H9 (cell line): ENCODE measurements at regions not wholly inside any gene's neighbourhood (a gene's known extent, or its start where the extent isn't known, plus 50 kb on each side); places are given as distances from the start of the nearest gene placed in this dataset.

Source experiments
- DNase-seq: peaks from one replicate; pipeline ENCODE4 v3.0.0-alpha.2; 2017
- H2AFZ ChIP-seq: one replicate; pipeline ENCODE4 v1.6.1; 2013; ENCODE audit warnings: mild to moderate bottlenecking, low read length, control low read depth, moderate library complexity
- H2AK5ac ChIP-seq: 2 replicates; pipeline ENCODE4 v1.6.1; 2013; ENCODE audit warnings: low read length, control low read depth, mixed read lengths; ENCODE audit not compliant: insufficient read length
- H2BK120ac ChIP-seq: one replicate; pipeline ENCODE4 v1.6.1; 2013; ENCODE audit warnings: low read depth, mild to moderate bottlenecking, low read length, control low read depth, inconsistent platforms; ENCODE audit not compliant: poor library complexity, severe bottlenecking
- H2BK12ac ChIP-seq: 2 replicates; pipeline ENCODE4 v1.6.1; 2013; ENCODE audit warnings: low read length, control low read depth, mixed read lengths, low read depth; ENCODE audit not compliant: insufficient read length
- H2BK15ac ChIP-seq: 2 replicates; pipeline ENCODE4 v1.6.1; 2013; ENCODE audit warnings: low read depth, low read length, control low read depth
- H2BK20ac ChIP-seq: one replicate; pipeline ENCODE4 v1.6.1; 2013; ENCODE audit warnings: low read depth, mild to moderate bottlenecking, low read length, control low read depth, inconsistent platforms; ENCODE audit not compliant: poor library complexity, severe bottlenecking
- H2BK5ac ChIP-seq: 2 replicates; pipeline ENCODE4 v1.6.1; 2013; ENCODE audit warnings: low read length, control low read depth, mixed read lengths; ENCODE audit not compliant: insufficient read length
- H3K14ac ChIP-seq: 2 replicates; pipeline ENCODE4 v1.6.1; 2013; ENCODE audit warnings: low read length, control low read depth; ENCODE audit not compliant: insufficient read depth
- H3K18ac ChIP-seq: 2 replicates; pipeline ENCODE4 v1.6.1; 2013; ENCODE audit warnings: low read depth, mild to moderate bottlenecking, mixed read lengths, low read length, control low read depth; ENCODE audit not compliant: insufficient read length
- H3K23ac ChIP-seq: 2 replicates; pipeline ENCODE4 v1.6.1; 2013; ENCODE audit warnings: low read length, control low read depth, mixed read lengths, low read depth; ENCODE audit not compliant: insufficient read length
- H3K23me2 ChIP-seq: 2 replicates; pipeline ENCODE4 v1.6.1; 2013; ENCODE audit warnings: low read depth, mild to moderate bottlenecking, mixed read lengths, low read length, control low read depth; ENCODE audit not compliant: insufficient read length, poor library complexity, severe bottlenecking
- H3K27ac ChIP-seq: 2 replicates; pipeline ENCODE4 v1.5.1; 2013; ENCODE audit warnings: low read length, control low read depth, mixed read lengths, low read depth; ENCODE audit not compliant: insufficient read length
- H3K27me3 ChIP-seq: 2 replicates; pipeline ENCODE4 v1.6.1; 2013; ENCODE audit warnings: low read length, control low read depth, inconsistent platforms; ENCODE audit not compliant: insufficient read depth
- H3K4ac ChIP-seq: 2 replicates; pipeline ENCODE4 v1.6.1; 2013; ENCODE audit warnings: low read depth, mild to moderate bottlenecking, control low read depth, inconsistent platforms, low read length, moderate library complexity
- H3K4me1 ChIP-seq: 2 replicates; pipeline ENCODE4 v1.6.1; 2013; ENCODE audit warnings: low read length, control low read depth, inconsistent platforms; ENCODE audit not compliant: insufficient read depth
- H3K4me2 ChIP-seq: 2 replicates; pipeline ENCODE4 v1.6.1; 2013; ENCODE audit warnings: low read length, control low read depth, mixed read lengths; ENCODE audit not compliant: insufficient read length, insufficient read depth
- H3K56ac ChIP-seq: 2 replicates; pipeline ENCODE4 v1.6.1; 2013; ENCODE audit warnings: low read depth, mild to moderate bottlenecking, mixed read lengths, low read length, control low read depth; ENCODE audit not compliant: insufficient read length
- H3K79me1 ChIP-seq: 2 replicates; pipeline ENCODE4 v1.6.1; 2013; ENCODE audit warnings: low read depth, mild to moderate bottlenecking, moderate library complexity, low read length, control low read depth, inconsistent platforms; ENCODE audit not compliant: insufficient read depth, poor library complexity, severe bottlenecking
- H3K79me2 ChIP-seq: 2 replicates; pipeline ENCODE4 v1.6.1; 2013; ENCODE audit warnings: low read length, control low read depth, inconsistent platforms; ENCODE audit not compliant: insufficient read depth
- H3K9ac ChIP-seq: 2 replicates; pipeline ENCODE4 v1.6.1; 2013; ENCODE audit warnings: low read length, control low read depth, mixed read lengths; ENCODE audit not compliant: insufficient read length; ENCODE audit errors: extremely low read depth
- H3K9me3 ChIP-seq: one replicate; pipeline ENCODE4 v1.6.1; 2013; ENCODE audit warnings: low read depth, low read length, inconsistent platforms; ENCODE audit not compliant: control insufficient read depth
- H3T11ph ChIP-seq: one replicate; pipeline ENCODE4 v1.6.1; 2013; ENCODE audit warnings: mild to moderate bottlenecking, low read length, control low read depth, inconsistent platforms
- H4K20me1 ChIP-seq: one replicate; pipeline ENCODE4 v1.6.1; 2013; ENCODE audit not compliant: control insufficient read depth, insufficient read length, insufficient read depth
- H4K5ac ChIP-seq: 2 replicates; pipeline ENCODE4 v1.6.1; 2013; ENCODE audit warnings: low read depth, mild to moderate bottlenecking, mixed read lengths, low read length, control low read depth; ENCODE audit not compliant: insufficient read length
- H4K8ac ChIP-seq: replicated peaks from 2 replicates; pipeline ENCODE4 v1.6.1; 2013; ENCODE audit warnings: low read length, control low read depth, mixed read lengths, low read depth; ENCODE audit not compliant: insufficient read length
- H4K91ac ChIP-seq: 2 replicates; pipeline ENCODE4 v1.6.1; 2013; ENCODE audit warnings: low read depth, mild to moderate bottlenecking, moderate library complexity, mixed read lengths, low read length, control low read depth; ENCODE audit not compliant: insufficient read length
- H3K27ac Mint-ChIP-seq, 3 experiments: 2 replicates in 2 of 3; 3 replicates in 1 of 3; pipeline ENCODE4 v1.8.0; 2020 to 2021; ENCODE audit warnings: mixed read lengths in 3 of 3, mild to moderate bottlenecking in 1 of 3, moderate library complexity in 1 of 3
- H3K27me3 Mint-ChIP-seq: 2 replicates; pipeline ENCODE4 v1.8.0; 2021; ENCODE audit warnings: low read depth, mild to moderate bottlenecking, moderate library complexity, mixed read lengths
- H3K36me3 Mint-ChIP-seq, 3 experiments: 2 replicates in 2 of 3; 3 replicates in 1 of 3; pipeline ENCODE4 v1.8.0; 2020 to 2021; ENCODE audit warnings: low read depth in 3 of 3, mixed read lengths in 3 of 3; ENCODE audit not compliant: insufficient read depth in 1 of 3
- H3K4me1 Mint-ChIP-seq, 2 experiments: 2 replicates each; pipeline ENCODE4 v1.8.0; 2020; ENCODE audit warnings: mixed read lengths in 2 of 2
- H3K4me3 Mint-ChIP-seq, 2 experiments: 2 replicates in 1 of 2; 3 replicates in 1 of 2; pipeline ENCODE4 v1.8.0; 2020 to 2021; ENCODE audit warnings: mild to moderate bottlenecking in 2 of 2, mixed read lengths in 2 of 2, moderate library complexity in 1 of 2
- H3K9me3 Mint-ChIP-seq, 2 experiments: 2 replicates in 1 of 2; 3 replicates in 1 of 2; pipeline ENCODE4 v1.8.0; 2020; ENCODE audit warnings: mild to moderate bottlenecking in 2 of 2, mixed read lengths in 2 of 2, moderate library complexity in 1 of 2
- CTCF ChIP-seq: fragments of 200-600 bp; sonication (generic); conservative IDR thresholded peaks from 3 replicates; pipeline ENCODE4 v1.8.0; 2021; ENCODE audit warnings: antibody characterized with exemption, mild to moderate bottlenecking
- WGBS: extraction: QIAGEN DNeasy Blood & Tissue Kit; methylation state at CpG from one replicate; pipeline ENCODE4 v1.1.7; 2013; ENCODE audit warnings: missing lambda C conversion rate, low lambda C conversion rate, mixed read lengths; ENCODE audit not compliant: insufficient read length; ENCODE audit errors: extremely low coverage; 5-methylcytosine and 5-hydroxymethylcytosine counted together

- no peak overlapping the region for H3K23ac ChIP-seq
- no peak overlapping the region for H4K5ac ChIP-seq
- H3K36me3 Mint-ChIP-seq, result peaks cover 0 to 3% (median 0%) of the 10 kb centered on the region in 3 experiments; a peak in 1 of 7 replicates
- no peak overlapping the region for H2BK20ac ChIP-seq
- WGBS, result no CpG with 5 or more reads among the region's 8 CpGs
- no peaks in the 10 kb centered on the region for H3K27me3 Mint-ChIP-seq
- H2BK120ac ChIP-seq, result no peak overlapping the region
- H3K27ac ChIP-seq, result no peak overlapping the region
- H4K8ac ChIP-seq, result no peak overlapping the region
- H2BK5ac ChIP-seq, result no peak overlapping the region
- H3K4me1 ChIP-seq, result no peaks in the 10 kb centered on the region
- H3K9me3 ChIP-seq, result no peaks in the 10 kb centered on the region
- no peak for DNase-seq
- no peak overlapping the region for H3K27ac Mint-ChIP-seq
- no peak overlapping the region for H3K18ac ChIP-seq
- H3K27me3 ChIP-seq, result no peaks in the 10 kb centered on the region
- no peak overlapping the region for H3K4ac ChIP-seq
- no peak overlapping the region for H2AK5ac ChIP-seq
- no peaks in the 10 kb centered on the region for H3K23me2 ChIP-seq
- H2AFZ ChIP-seq, result no peak overlapping the region
- no peak overlapping the region for H3K9ac ChIP-seq
- no peak overlapping the region for H2BK12ac ChIP-seq
- TF ChIP-seq CTCF, result no peak
- H3K4me2 ChIP-seq, result no peak overlapping the region
- H3K56ac ChIP-seq, result no peak overlapping the region
- no peaks in the 10 kb centered on the region for H3K79me1 ChIP-seq
- H3K4me3 Mint-ChIP-seq, result no peak overlapping the region
- 0 out of 4 replicates have a peak, but pooled peaks cover 0 to 3% of the 10 kb centered on the region in 2 experiments for H3K4me1 Mint-ChIP-seq
- no peak overlapping the region for H2BK15ac ChIP-seq
- H3K14ac ChIP-seq, result no peak overlapping the region
- no peaks in the 10 kb centered on the region for H3K79me2 ChIP-seq
- no peak overlapping the region for H3T11ph ChIP-seq
- H4K20me1 ChIP-seq, result no peaks in the 10 kb centered on the region
- peaks cover 0 to 2% of the 10 kb centered on the region in 2 experiments; a peak in 2 of 5 replicates for H3K9me3 Mint-ChIP-seq
- H4K91ac ChIP-seq, result no peak overlapping the region
Measured at GRCh38 chr12:85509081-85509856, 229.2 kb downstream of the ALX1 start.
